HG03521 (cell line): ENCODE measurements at regions not wholly inside any gene's neighbourhood (a gene's known extent, or its start where the extent isn't known, plus 50 kb on each side); places are given as distances from the start of the nearest gene placed in this dataset.
"Not testable (repeated sequence)": the region's sequence is repeated elsewhere in the genome, so short reads cannot be mapped to it uniquely, and the experiment has no call there.

Experiments
- ATAC-seq: cut with Tn5 transposase; IDR thresholded peaks from one replicate; pipeline ENCODE4 v1.9.1; 2021; ENCODE audit warnings: mild to moderate bottlenecking, moderate library complexity; ENCODE audit not compliant: unreplicated experiment

DNA sequence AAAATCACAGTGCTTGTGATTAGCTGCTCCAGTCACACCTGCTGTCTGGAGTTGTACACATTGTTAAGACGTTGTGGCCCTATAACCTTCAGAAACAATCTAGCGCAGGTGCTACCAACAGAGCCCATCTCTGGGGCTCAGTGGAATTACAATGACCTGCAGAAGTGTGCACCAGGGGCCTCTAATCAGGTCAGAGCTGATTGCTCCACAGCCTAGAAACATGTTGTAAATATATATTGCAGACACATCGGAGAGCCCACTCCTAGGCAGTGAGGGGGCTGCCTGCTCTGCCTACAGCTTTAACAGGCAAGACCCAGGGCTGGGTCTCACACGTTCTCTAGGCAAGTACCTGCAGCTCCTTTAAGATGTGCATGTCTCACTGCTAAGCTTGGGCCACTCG lies 302.0 kb downstream of the SIPA1L2 start:
- no peak for ATAC-seq

GRCh38 chr1:232327269-232327668 lies 302.7 kb downstream of the SIPA1L2 start:
- no peak for ATAC-seq

- no peak for ATAC-seq
Observed at GRCh38 chr1:232322162-232322734, 307.7 kb downstream of the SIPA1L2 start.

GRCh38 chr1:232319518-232320210 lies 310.3 kb downstream of the SIPA1L2 start:
- no peak for ATAC-seq

DNA sequence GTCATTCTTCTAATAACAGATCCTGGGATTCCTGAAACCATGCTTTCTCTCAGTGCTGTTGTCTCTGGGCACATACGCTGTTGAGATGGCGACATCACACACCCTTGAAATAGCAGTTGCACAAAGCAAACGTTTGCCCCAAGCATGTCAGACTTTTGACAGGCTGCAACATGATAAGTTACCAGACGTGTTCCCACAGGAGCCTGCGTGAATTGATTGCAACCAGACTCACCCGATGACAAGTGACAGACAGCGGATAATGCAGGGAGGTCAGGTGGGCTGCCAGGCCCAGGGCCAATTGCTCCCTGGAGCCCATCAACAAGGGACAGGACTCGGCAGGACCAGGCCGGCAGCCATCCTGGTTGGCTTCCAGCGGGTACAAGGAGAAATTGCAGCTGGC lies 310.9 kb downstream of the SIPA1L2 start:
- ATAC-seq: no peak

DNA sequence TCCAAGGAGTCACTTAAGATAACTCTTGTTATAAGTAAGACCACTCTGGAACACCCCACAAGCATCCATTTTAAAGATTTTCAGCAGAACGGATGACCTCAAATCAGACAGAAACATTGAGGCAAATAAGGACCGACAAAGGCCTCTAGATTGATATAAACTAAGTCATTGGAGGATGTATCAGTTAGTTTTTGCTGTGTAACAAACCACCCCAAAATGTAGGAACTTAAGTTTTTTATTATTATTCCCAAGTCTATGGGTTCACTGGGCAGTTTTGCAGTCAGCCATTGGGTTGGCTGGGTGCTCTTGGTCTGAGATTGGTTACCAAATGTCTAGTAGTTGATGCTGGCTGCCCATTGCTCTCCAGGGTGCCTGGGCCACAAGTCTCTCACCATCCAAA lies 311.8 kb downstream of the SIPA1L2 start:
- ATAC-seq: no peak

GRCh38 chr1:232317350-232317749 lies 312.6 kb downstream of the SIPA1L2 start:
- ATAC-seq: no peak

DNA sequence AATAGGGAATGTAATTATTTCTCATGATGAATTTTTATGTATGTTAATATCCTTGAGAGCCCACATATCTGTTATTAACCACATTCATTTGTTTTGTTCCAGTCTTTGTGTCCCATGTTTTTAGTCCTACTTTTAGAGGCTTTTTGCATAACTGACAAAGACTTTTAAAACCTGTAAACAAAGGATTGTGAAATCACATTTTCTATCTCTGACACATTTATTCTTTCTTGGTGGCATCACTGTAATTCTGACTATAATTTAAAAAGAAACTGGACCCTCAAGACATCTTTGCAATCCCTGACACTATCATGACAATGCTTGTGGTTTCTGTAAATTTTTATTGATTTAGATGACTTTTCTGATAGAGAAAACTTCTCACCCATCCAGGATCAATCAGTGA lies 313.1 kb downstream of the SIPA1L2 start:
- ATAC-seq: no peak

DNA sequence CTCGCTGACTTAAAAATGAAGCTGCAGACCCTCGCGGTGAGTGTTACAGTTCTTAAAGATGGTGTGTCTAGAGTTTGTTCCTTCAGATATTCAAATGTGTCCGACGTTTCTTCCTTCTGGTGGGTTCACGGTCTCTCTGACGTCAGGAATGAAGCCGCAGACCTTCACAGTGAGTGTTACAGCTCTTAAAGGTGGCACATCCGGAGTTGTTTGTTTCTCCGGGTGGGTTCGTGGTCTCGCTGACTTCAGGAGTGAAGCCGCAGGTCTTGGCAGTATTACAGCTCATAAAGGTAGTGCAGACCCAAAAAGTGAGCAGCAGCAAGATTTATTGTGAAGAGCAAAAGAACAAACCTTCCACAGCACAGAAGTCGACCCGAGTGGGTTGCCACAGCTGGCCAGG lies 316.1 kb downstream of the SIPA1L2 start:
- not testable (repeated sequence) for ATAC-seq

GRCh38 chr1:232310541-232310940 lies 319.4 kb downstream of the SIPA1L2 start:
- no peak for ATAC-seq

GRCh38 chr1:232308616-232309015 lies 321.3 kb downstream of the SIPA1L2 start:
- ATAC-seq: no peak

DNA sequence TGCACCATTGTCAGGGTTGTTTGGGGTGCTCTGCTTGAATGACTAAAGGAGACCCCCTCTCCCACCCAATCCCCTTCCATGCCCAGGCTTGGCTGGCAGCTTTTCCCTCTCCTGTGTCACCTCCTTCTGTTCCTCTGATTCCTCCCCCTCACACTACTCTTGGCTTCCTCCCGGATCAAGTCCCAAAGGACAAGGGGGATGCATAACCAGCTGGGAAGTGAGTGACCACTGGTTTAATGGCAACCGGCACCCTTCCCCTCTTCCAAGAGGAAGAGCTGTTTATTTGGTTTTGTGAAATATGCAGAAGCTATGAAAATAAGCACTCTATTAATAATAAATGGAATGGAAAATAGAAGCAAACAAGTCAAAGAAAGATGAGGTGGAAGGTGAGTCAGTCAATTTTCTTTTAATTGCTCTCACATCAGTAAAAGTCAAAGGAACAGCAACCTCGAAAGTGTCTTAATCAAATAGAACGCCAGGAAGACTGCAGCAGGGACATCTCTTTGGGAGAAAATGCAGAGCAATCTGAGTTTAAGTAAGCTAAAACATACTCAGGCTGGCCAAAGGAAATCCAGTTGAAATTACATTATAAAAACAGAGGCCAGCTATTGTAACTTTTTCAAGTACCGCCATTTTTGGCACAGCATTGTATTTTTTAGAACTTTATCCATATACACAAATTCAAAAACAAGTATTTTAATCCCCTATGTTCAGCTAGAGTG lies 322.5 kb downstream of the SIPA1L2 start:
- ATAC-seq: no peak

GRCh38 chr1:232306269-232306961 lies 323.5 kb downstream of the SIPA1L2 start:
- ATAC-seq: no peak

DNA sequence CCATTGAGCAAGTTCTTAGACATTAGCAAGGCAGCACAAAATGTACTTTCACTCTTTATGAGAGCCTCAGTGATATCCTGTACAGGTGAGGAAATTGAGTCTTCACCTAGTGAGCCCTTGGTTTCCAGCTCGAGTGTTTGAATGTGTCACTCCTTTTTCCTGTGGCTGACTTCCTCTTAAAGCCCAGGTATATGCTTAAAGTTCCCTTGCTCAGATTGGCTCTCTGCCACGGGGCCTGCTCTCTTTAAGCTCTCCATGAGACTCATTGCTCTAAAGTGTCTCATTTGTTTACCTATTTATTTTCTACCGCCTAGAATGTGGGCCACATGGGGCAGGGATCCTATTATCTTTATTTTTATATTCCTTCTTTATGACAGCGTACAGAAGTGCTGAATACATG lies 324.9 kb downstream of the SIPA1L2 start:
- no peak for ATAC-seq

- ATAC-seq: no peak
Observed at GRCh38 chr1:232303222-232303620, 326.7 kb downstream of the SIPA1L2 start.

GRCh38 chr1:232302376-232303221 lies 327.3 kb downstream of the SIPA1L2 start:
- no peak for ATAC-seq

GRCh38 chr1:232301246-232301645 lies 328.7 kb downstream of the SIPA1L2 start:
- no peak for ATAC-seq

DNA sequence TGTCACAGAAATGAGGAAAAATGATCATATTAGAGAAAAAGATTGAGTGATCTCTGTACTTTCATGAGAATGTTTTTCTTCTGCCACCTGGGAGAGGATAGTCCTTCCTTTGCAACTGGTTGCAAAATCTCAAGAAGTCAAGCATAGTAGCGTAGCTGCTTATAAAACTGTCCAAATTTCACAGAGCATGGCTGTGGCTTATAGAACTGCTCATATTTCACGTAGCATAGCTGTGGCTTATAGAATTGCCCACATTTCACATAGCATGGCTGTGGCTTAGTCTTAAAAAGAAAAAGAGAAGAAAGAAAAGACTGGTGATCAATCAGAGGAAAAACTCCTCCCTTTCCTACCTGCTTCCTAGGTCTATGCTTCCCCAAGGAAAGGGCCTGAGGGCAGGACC lies 329.5 kb downstream of the SIPA1L2 start:
- ATAC-seq: no peak

- no peak for ATAC-seq
Observed at GRCh38 chr1:232296461-232296860, 333.5 kb downstream of the SIPA1L2 start.

DNA sequence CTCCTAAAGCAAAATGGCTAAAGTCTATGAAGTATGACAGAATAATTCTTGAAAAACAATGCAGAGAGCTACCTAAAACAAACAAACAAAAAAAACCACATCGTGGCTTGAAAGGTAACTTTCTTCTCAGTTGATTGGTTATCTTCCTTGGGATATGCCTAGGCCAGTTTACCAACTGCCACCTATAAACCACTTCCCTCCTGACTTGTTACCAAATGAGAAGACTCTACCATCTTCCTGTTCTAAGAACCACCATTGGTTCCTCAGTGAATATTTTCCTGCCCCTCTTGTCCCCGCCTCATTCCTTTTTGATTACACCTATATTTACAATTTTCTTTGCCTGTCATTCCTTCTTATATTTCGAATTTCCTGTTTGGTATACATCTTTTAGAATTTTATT lies 336.6 kb downstream of the SIPA1L2 start:
- no peak for ATAC-seq

- no peak for ATAC-seq
Observed at GRCh38 chr1:232292818-232293217, 337.1 kb downstream of the SIPA1L2 start.
